HCT116 (cell line): ENCODE measurements at regions not wholly inside any gene's neighbourhood (a gene's known extent, or its start where the extent isn't known, plus 50 kb on each side); places are given as distances from the start of the nearest gene placed in this dataset.

ENCODE experiments used
- ATAC-seq: fragments of 200-7000 bp; cut with Tn5 transposase; 2 replicates; pipeline ENCODE4 v1.9.1; 2020; ENCODE audit warnings: mild to moderate bottlenecking, moderate library complexity
- BruUV-seq: library from RNA; stranded (reverse); fragments of 400-500 nt; replicated peaks from 2 replicates; lab custom pipeline; 2021; lab: Mats Ljungman, UMichigan
- CTCF ChIA-PET: fragments of 300-600 bp; sonication (Branson Sonifier 250); formaldehyde crosslinking; loops from one replicate; lab custom pipeline; 2021; ENCODE audit warnings: antibody characterized with exemption; lab: Charles Lee
- POLR2A ChIA-PET: fragments of 300-600, 350-600 bp; sonication (Branson Sonifier 250); formaldehyde crosslinking; loops from one replicate; lab custom pipeline; 2021; ENCODE audit warnings: antibody characterized with exemption; lab: Charles Lee
- RAD21 ChIA-PET, 2 experiments: fragments of 300-600 bp; sonication (Branson Sonifier 250); formaldehyde crosslinking; loops; one replicate each; lab custom pipeline; 2023; ENCODE audit warnings: low total read pairs in 2 of 2; ENCODE audit not compliant: uncharacterized antibody in 2 of 2, unreplicated experiment in 2 of 2, low non-redundant PET in 1 of 2; lab: Charles Lee
- DNase-seq: peaks from one replicate; pipeline ENCODE4 v3.0.0-alpha.2; 2010; ENCODE audit warnings: low read depth, low spot score
- H2AFZ ChIP-seq: fragments of 200-600 bp; shearing (Covaris generic), sonication (generic); 2 replicates; pipeline ENCODE4 v1.6.1; 2017; ENCODE audit warnings: low read depth, mixed run types, mixed read lengths, antibody characterized with exemption, low read length; ENCODE audit not compliant: poor library complexity, severe bottlenecking
- H3K27ac ChIP-seq: 2 replicates; pipeline ENCODE4 v1.5.1; 2012; ENCODE audit warnings: low read depth, low read length
- H3K27me3 ChIP-seq: fragments of 200-600 bp; sonication (generic); 2 replicates; pipeline ENCODE4 v1.6.1; 2016; ENCODE audit warnings: mixed run types, low read length, mixed read lengths; ENCODE audit not compliant: insufficient read depth
- H3K36me3 ChIP-seq, 2 experiments: fragments of 200-500 bp in 1 of 2; fragments of 200-600 bp in 1 of 2; sonication (Bioruptor generic) in 1 of 2; sonication (generic) in 1 of 2; 2 replicates each; pipeline versions ENCODE4 v1.5.1 to v1.6.1; 2014 to 2016; ENCODE audit warnings: low read length in 2 of 2, inconsistent platforms in 1 of 2, mixed read lengths in 1 of 2, mixed run types in 1 of 2; ENCODE audit not compliant: insufficient read depth in 2 of 2, control insufficient read depth in 1 of 2
- H3K4me1 ChIP-seq, 2 experiments: fragments of 200-600 bp in 1 of 2; sonication (generic) in 1 of 2; 2 replicates each; pipeline versions ENCODE4 v1.5.1 to v1.6.1; 2012 to 2017; ENCODE audit warnings: low read length in 2 of 2, inconsistent platforms in 1 of 2, mild to moderate bottlenecking in 1 of 2, mixed read lengths in 1 of 2, mixed run types in 1 of 2, moderate library complexity in 1 of 2; ENCODE audit not compliant: insufficient read depth in 2 of 2, control insufficient read depth in 1 of 2
- H3K4me2 ChIP-seq: fragments of 200-600 bp; sonication (generic); 2 replicates; pipeline ENCODE4 v1.6.1; 2017; ENCODE audit warnings: mixed run types, low read length, mixed read lengths
- H3K4me3 ChIP-seq, 2 experiments: fragments of 200-600 bp in 1 of 2; sonication (generic) in 1 of 2; replicated peaks in 1 of 2; 2 replicates each; pipeline ENCODE4 v1.5.1; 2011 to 2016; ENCODE audit warnings: low read length in 2 of 2, control low read depth in 1 of 2, low read depth in 1 of 2, mild to moderate bottlenecking in 1 of 2, mixed read lengths in 1 of 2, mixed run types in 1 of 2
- H3K79me2 ChIP-seq: fragments of 200-600 bp; sonication (generic); 2 replicates; pipeline ENCODE4 v1.6.1; 2017; ENCODE audit warnings: mild to moderate bottlenecking, mixed run types, low read length, moderate library complexity, mixed read lengths; ENCODE audit not compliant: insufficient read depth
- H3K9ac ChIP-seq: fragments of 200-600 bp; sonication (generic); 2 replicates; pipeline ENCODE4 v1.6.1; 2016; ENCODE audit warnings: low read length, mixed read lengths
- H3K9me2 ChIP-seq: fragments of 200-600 bp; sonication (generic), shearing (Covaris generic); 2 replicates; pipeline ENCODE4 v1.6.1; 2017; ENCODE audit warnings: mixed run types, mild to moderate bottlenecking, moderate library complexity; ENCODE audit not compliant: insufficient read depth
- H3K9me3 ChIP-seq, 2 experiments: fragments of 200-500 bp in 1 of 2; fragments of 200-600 bp in 1 of 2; sonication (Bioruptor generic) in 1 of 2; sonication (generic) in 1 of 2; 2 replicates each; pipeline ENCODE4 v1.6.1; 2014 to 2017; ENCODE audit warnings: low read length in 2 of 2, mixed read lengths in 2 of 2, inconsistent platforms in 1 of 2, low read depth in 1 of 2, mild to moderate bottlenecking in 1 of 2, mixed run types in 1 of 2, moderate library complexity in 1 of 2; ENCODE audit not compliant: control insufficient read depth in 1 of 2, insufficient read depth in 1 of 2
- H4K20me1 ChIP-seq: fragments of 200-600 bp; sonication (generic), shearing (Covaris generic); 2 replicates; pipeline ENCODE4 v1.6.1; 2017; ENCODE audit warnings: mixed run types, mild to moderate bottlenecking, moderate library complexity; ENCODE audit not compliant: insufficient read depth
- ATF3 ChIP-seq: IDR thresholded peaks from 2 replicates; pipeline ENCODE4 v1.6.1; 2012
- CEBPB ChIP-seq: IDR thresholded peaks from 2 replicates; pipeline ENCODE4 v1.6.1; 2012; ENCODE audit warnings: low read depth
- CTCF ChIP-seq, 3 experiments: fragments of 200-600 bp in 1 of 3; sonication (generic) in 1 of 3; IDR thresholded peaks in 2 of 3; conservative IDR thresholded peaks in 1 of 3; 2 replicates each; pipeline ENCODE4 v1.5.1; 2012 to 2017; ENCODE audit warnings: low read depth in 2 of 3, low read length in 2 of 3, antibody characterized with exemption in 1 of 3, borderline replicate concordance in 1 of 3, control low read depth in 1 of 3, mild to moderate bottlenecking in 1 of 3, mixed read lengths in 1 of 3, mixed run types in 1 of 3, moderate library complexity in 1 of 3; ENCODE audit not compliant: insufficient read depth in 1 of 3
- EGR1 ChIP-seq: IDR thresholded peaks from 2 replicates; pipeline ENCODE4 v1.6.1; 2012; ENCODE audit warnings: low read depth
- ELF1 ChIP-seq: IDR thresholded peaks from 2 replicates; pipeline ENCODE4 v1.6.1; 2012; ENCODE audit warnings: low read depth, borderline replicate concordance
- EZH2 ChIP-seq: fragments of 200-600 bp; sonication (generic); IDR thresholded peaks from 2 replicates; pipeline ENCODE4 v1.6.1; 2017; ENCODE audit warnings: antibody characterized with exemption, mixed run types
- EZH2phosphoT487 ChIP-seq: fragments of 200-600 bp; IDR thresholded peaks from 2 replicates; pipeline ENCODE4 v1.6.1; 2018; ENCODE audit warnings: antibody characterized with exemption, borderline replicate concordance
- FOSL1 ChIP-seq: IDR thresholded peaks from 2 replicates; pipeline ENCODE4 v1.6.1; 2012; ENCODE audit warnings: low read depth
- JUND ChIP-seq: IDR thresholded peaks from 2 replicates; pipeline ENCODE4 v1.6.1; 2012
- POLR2AphosphoS5 ChIP-seq: IDR thresholded peaks from 2 replicates; pipeline ENCODE4 v1.6.1; 2011; ENCODE audit warnings: mild to moderate bottlenecking, low read depth, low read length, moderate library complexity
- RAD21 ChIP-seq: IDR thresholded peaks from 2 replicates; pipeline ENCODE4 v1.6.1; 2012; ENCODE audit warnings: low read depth, mild to moderate bottlenecking
- SRF ChIP-seq: IDR thresholded peaks from 2 replicates; pipeline ENCODE4 v1.6.1; 2012; ENCODE audit warnings: low read depth
- YY1 ChIP-seq: IDR thresholded peaks from 2 replicates; pipeline ENCODE4 v1.6.1; 2011; ENCODE audit warnings: low read length, low read depth, moderate library complexity, mild to moderate bottlenecking; ENCODE audit not compliant: insufficient replicate concordance; ENCODE audit errors: extremely low read depth
- ZFX ChIP-seq: fragments of 450-650 bp; IDR thresholded peaks from 2 replicates; pipeline ENCODE4 v1.6.1; 2017
- ZNF274 ChIP-seq: fragments of 200-500 bp; sonication (Bioruptor generic); IDR thresholded peaks from 2 replicates; pipeline ENCODE4 v1.6.1; 2014; ENCODE audit warnings: mild to moderate bottlenecking, low read depth, low read length, inconsistent platforms
- intact Hi-C: fragments of 100-400 bp; cut with micrococcal nuclease; formaldehyde crosslinking; loops from 2 replicates; pipeline ENCODE4 v1.10.0; 2022
- TF ChIP-seq, protein P1 (sequence below): IDR thresholded peaks from 2 replicates; pipeline ENCODE4 v1.6.1; 2012; ENCODE audit warnings: low read depth
- TF ChIP-seq, protein P2 (sequence below): IDR thresholded peaks from 2 replicates; pipeline ENCODE4 v1.6.1; 2011; ENCODE audit warnings: mild to moderate bottlenecking, low read length, moderate library complexity; ENCODE audit not compliant: insufficient replicate concordance; ENCODE audit errors: extremely low read depth

DNA sequence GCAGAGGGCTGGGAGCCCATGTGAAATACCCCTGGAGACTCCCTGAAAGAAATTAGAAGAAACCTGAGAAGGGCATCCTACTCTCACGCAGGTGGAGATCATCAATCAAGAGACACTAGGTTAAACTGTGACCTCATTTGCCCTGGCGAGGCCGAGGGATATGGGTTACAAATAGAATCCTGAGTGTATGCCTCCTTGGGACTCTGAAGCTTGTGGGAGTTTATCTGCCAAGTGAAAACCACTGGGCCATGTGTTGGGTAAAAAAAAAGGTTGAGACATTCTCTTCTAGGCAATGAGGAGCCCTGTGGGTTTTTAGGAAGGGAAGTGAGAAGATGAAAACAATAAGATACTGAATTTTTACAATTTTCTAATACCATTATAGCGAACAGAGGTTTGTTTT lies 160.7 kb upstream of the ARID2 start:
- CTCF ChIA-PET = no interaction called here
- Histone ChIP-seq H3K9me3 (no peaks in the 10 kb centered on the region), H3K4me3 (no peak overlapping the region), H2AFZ (no peak overlapping the region), H4K20me1 (no peaks in the 10 kb centered on the region), H3K36me3 (no peaks in the 10 kb centered on the region), H3K4me2 (no peak overlapping the region), H3K79me2 (no peaks in the 10 kb centered on the region), H3K27me3 (no peaks in the 10 kb centered on the region), H3K4me1 (no peaks in the 10 kb centered on the region), H3K9me2 (no peaks in the 10 kb centered on the region), H3K9ac (no peak overlapping the region), H3K27ac (no peak overlapping the region)
- ATAC-seq (no peak), DNase-seq (no peak)
- RAD21 ChIA-PET = no interaction called here
- BruUV-seq = no TSS peak
- POLR2A ChIA-PET = no interaction called here
- TF ChIP-seq, protein P1, sequence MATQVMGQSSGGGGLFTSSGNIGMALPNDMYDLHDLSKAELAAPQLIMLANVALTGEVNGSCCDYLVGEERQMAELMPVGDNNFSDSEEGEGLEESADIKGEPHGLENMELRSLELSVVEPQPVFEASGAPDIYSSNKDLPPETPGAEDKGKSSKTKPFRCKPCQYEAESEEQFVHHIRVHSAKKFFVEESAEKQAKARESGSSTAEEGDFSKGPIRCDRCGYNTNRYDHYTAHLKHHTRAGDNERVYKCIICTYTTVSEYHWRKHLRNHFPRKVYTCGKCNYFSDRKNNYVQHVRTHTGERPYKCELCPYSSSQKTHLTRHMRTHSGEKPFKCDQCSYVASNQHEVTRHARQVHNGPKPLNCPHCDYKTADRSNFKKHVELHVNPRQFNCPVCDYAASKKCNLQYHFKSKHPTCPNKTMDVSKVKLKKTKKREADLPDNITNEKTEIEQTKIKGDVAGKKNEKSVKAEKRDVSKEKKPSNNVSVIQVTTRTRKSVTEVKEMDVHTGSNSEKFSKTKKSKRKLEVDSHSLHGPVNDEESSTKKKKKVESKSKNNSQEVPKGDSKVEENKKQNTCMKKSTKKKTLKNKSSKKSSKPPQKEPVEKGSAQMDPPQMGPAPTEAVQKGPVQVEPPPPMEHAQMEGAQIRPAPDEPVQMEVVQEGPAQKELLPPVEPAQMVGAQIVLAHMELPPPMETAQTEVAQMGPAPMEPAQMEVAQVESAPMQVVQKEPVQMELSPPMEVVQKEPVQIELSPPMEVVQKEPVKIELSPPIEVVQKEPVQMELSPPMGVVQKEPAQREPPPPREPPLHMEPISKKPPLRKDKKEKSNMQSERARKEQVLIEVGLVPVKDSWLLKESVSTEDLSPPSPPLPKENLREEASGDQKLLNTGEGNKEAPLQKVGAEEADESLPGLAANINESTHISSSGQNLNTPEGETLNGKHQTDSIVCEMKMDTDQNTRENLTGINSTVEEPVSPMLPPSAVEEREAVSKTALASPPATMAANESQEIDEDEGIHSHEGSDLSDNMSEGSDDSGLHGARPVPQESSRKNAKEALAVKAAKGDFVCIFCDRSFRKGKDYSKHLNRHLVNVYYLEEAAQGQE = no peak
- TF ChIP-seq SRF (no peak), YY1 (no peak), FOSL1 (no peak), ELF1 (no peak), CTCF (IDR thresholded peaks at IDR 0.05 in 2 of 3, conservative IDR thresholded peaks at IDR 0.05 in 1 of 3; ENCODE audit: borderline replicate concordance in 1 of 3, insufficient read depth in 1 of 3, low read depth in 2 of 3, low read length in 2 of 3) (no peak), EGR1 (no peak), RAD21 (no peak), CEBPB (no peak), ATF3 (no peak), ZNF274 (no peak), EZH2 (no peak), POLR2AphosphoS5 (no peak), EZH2phosphoT487 (no peak), JUND (no peak), ZFX (no peak)
- TF ChIP-seq, protein P2, sequence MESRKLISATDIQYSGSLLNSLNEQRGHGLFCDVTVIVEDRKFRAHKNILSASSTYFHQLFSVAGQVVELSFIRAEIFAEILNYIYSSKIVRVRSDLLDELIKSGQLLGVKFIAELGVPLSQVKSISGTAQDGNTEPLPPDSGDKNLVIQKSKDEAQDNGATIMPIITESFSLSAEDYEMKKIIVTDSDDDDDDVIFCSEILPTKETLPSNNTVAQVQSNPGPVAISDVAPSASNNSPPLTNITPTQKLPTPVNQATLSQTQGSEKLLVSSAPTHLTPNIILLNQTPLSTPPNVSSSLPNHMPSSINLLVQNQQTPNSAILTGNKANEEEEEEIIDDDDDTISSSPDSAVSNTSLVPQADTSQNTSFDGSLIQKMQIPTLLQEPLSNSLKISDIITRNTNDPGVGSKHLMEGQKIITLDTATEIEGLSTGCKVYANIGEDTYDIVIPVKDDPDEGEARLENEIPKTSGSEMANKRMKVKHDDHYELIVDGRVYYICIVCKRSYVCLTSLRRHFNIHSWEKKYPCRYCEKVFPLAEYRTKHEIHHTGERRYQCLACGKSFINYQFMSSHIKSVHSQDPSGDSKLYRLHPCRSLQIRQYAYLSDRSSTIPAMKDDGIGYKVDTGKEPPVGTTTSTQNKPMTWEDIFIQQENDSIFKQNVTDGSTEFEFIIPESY = no peak
- intact Hi-C loops = no loop called here
